CD4-positive, alpha-beta T cell treated with Interleukin-4 for 1 hour (primary cell): ENCODE measurements at regions not wholly inside any gene's neighbourhood (a gene's known extent, or its start where the extent isn't known, plus 50 kb on each side); places are given as distances from the start of the nearest gene placed in this dataset.
"Not testable (repeated sequence)": the region's sequence is repeated elsewhere in the genome, so short reads cannot be mapped to it uniquely, and the experiment has no call there.

Source experiments
- DNase-seq, 2 donors: peaks; one replicate each; pipeline ENCODE4 v3.0.0-alpha.2; 2020 to 2022

GRCh38 chr4:19126903-19127302 is 1105.3 kb upstream of the LCORL start:
- no peak for DNase-seq

GRCh38 chr4:19123681-19124080 is 1102.1 kb upstream of the LCORL start:
- no peak for DNase-seq

- DNase-seq: no peak
Observed at GRCh38 chr4:19119904-19120560, 1098.5 kb upstream of the LCORL start.

- no peak for DNase-seq
Observed at GRCh38 chr4:19117022-19117421, 1095.5 kb upstream of the LCORL start.

GRCh38 chr4:19104176-19104575 is 1082.6 kb upstream of the LCORL start:
- no peak for DNase-seq

- DNase-seq: no peak
Observed at GRCh38 chr4:19095491-19096046, 1074.0 kb upstream of the LCORL start.

GRCh38 chr4:19093951-19094350 is 1072.4 kb upstream of the LCORL start:
- DNase-seq: no peak

- DNase-seq: no peak
Observed at GRCh38 chr4:19092797-19093196, 1071.2 kb upstream of the LCORL start.

GRCh38 chr4:19074036-19074435 is 1052.5 kb upstream of the LCORL start:
- DNase-seq: no peak

GRCh38 chr4:19063662-19064061 is 1042.1 kb upstream of the LCORL start:
- no peak for DNase-seq

GRCh38 chr4:19054916-19055315 is 1033.4 kb upstream of the LCORL start:
- DNase-seq: no peak

GRCh38 chr4:19051831-19052230 is 1030.3 kb upstream of the LCORL start:
- DNase-seq: no peak

- DNase-seq: no peak
Observed at GRCh38 chr4:19047279-19047880, 1025.8 kb upstream of the LCORL start.

- no peak for DNase-seq
Observed at GRCh38 chr4:19039816-19040215, 1018.3 kb upstream of the LCORL start.

GRCh38 chr4:19038231-19038630 is 1016.7 kb upstream of the LCORL start:
- no peak for DNase-seq

GRCh38 chr4:19033816-19034733 is 1012.5 kb upstream of the LCORL start:
- no peak for DNase-seq

GRCh38 chr4:19030536-19030935 is 1009.0 kb upstream of the LCORL start:
- no peak for DNase-seq

- DNase-seq: no peak
Observed at GRCh38 chr4:19030048-19030447, 1008.5 kb upstream of the LCORL start.

- no peak for DNase-seq
Observed at GRCh38 chr4:19026281-19026680, 1004.7 kb upstream of the LCORL start.

GRCh38 chr4:19025031-19025430 is 1003.5 kb upstream of the LCORL start:
- no peak for DNase-seq

GRCh38 chr4:19024047-19024446 is 1002.5 kb upstream of the LCORL start:
- DNase-seq: no peak

- no peak for DNase-seq
Observed at GRCh38 chr4:19021617-19022016, 1000.1 kb upstream of the LCORL start.

- DNase-seq: not testable (repeated sequence)
Observed at GRCh38 chr4:19016550-19016949, 995.0 kb upstream of the LCORL start.

GRCh38 chr4:19014594-19014993 is 993.0 kb upstream of the LCORL start:
- no peak for DNase-seq
